Glutamatergic neuron (in vitro differentiated cells): ENCODE measurements at regions not wholly inside any gene's neighbourhood (a gene's known extent, or its start where the extent isn't known, plus 50 kb on each side); places are given as distances from the start of the nearest gene placed in this dataset.

Experiments used
- DNase-seq: peaks from one replicate; pipeline ENCODE4 v3.0.0; 2022
- H3K27ac Mint-ChIP-seq: one replicate; pipeline ENCODE4 v1.8.0; 2020; ENCODE audit warnings: mild to moderate bottlenecking, mixed read lengths, inconsistent platforms; ENCODE audit not compliant: unreplicated experiment
- H3K27me3 Mint-ChIP-seq: one replicate; pipeline ENCODE4 v1.8.0; 2020; ENCODE audit warnings: mild to moderate bottlenecking, moderate library complexity, mixed read lengths, inconsistent platforms; ENCODE audit not compliant: unreplicated experiment
- H3K36me3 Mint-ChIP-seq: one replicate; pipeline ENCODE4 v1.8.0; 2020; ENCODE audit warnings: mild to moderate bottlenecking, mixed read lengths, inconsistent platforms; ENCODE audit not compliant: unreplicated experiment
- H3K4me1 Mint-ChIP-seq: one replicate; pipeline ENCODE4 v1.8.0; 2020; ENCODE audit warnings: mild to moderate bottlenecking, low read depth, mixed read lengths, inconsistent platforms; ENCODE audit not compliant: unreplicated experiment
- H3K4me3 Mint-ChIP-seq: one replicate; pipeline ENCODE4 v1.8.0; 2020; ENCODE audit warnings: mild to moderate bottlenecking, mixed read lengths, inconsistent platforms; ENCODE audit not compliant: unreplicated experiment
- H3K9me3 Mint-ChIP-seq: one replicate; pipeline ENCODE4 v1.8.0; 2020; ENCODE audit warnings: mild to moderate bottlenecking, moderate library complexity, mixed read lengths, inconsistent platforms; ENCODE audit not compliant: unreplicated experiment
- CTCF ChIP-seq: fragments of 200-600 bp; sonication (generic); IDR thresholded peaks from one replicate; pipeline ENCODE4 v1.5.0; 2021; ENCODE audit not compliant: partially characterized antibody, unreplicated experiment

- TF ChIP-seq CTCF, result no peak
- Mint-ChIP-seq H3K9me3 (peaks cover 10% of the 10 kb centered on the region), H3K36me3 (peaks cover 7% of the 10 kb centered on the region), H3K4me3 (peak overlapping the region; percentile 38), H3K27ac (peak overlapping the region; percentile 45), H3K4me1 (peaks cover 3% of the 10 kb centered on the region), H3K27me3 (peaks cover 1% of the 10 kb centered on the region)
- peak; percentile 47 for DNase-seq
These were observed 69.5 kb upstream of the PIRT start for GRCh38 chr17:10907370-10907769.

- Mint-ChIP-seq H3K9me3 (no peaks in the 10 kb centered on the region), H3K36me3 (no peaks in the 10 kb centered on the region), H3K4me3 (no peak overlapping the region), H3K27me3 (no peaks in the 10 kb centered on the region), H3K27ac (no peak overlapping the region), H3K4me1 (no peaks in the 10 kb centered on the region)
- TF ChIP-seq CTCF, result no peak
- no peak for DNase-seq
These were observed 61.4 kb upstream of the PIRT start for GRCh38 chr17:10899281-10899680.

- Mint-ChIP-seq H3K27me3 (no peaks in the 10 kb centered on the region), H3K4me3 (no peak overlapping the region), H3K36me3 (no peaks in the 10 kb centered on the region), H3K9me3 (no peaks in the 10 kb centered on the region), H3K27ac (no peak overlapping the region), H3K4me1 (no peaks in the 10 kb centered on the region)
- TF ChIP-seq CTCF, result no peak
- DNase-seq, result no peak
These were observed 56.3 kb upstream of the PIRT start for GRCh38 chr17:10894220-10894619.

- Mint-ChIP-seq H3K27ac (no peak overlapping the region), H3K36me3 (no peaks in the 10 kb centered on the region), H3K27me3 (peaks cover 2% of the 10 kb centered on the region), H3K9me3 (no peaks in the 10 kb centered on the region), H3K4me1 (no peaks in the 10 kb centered on the region), H3K4me3 (no peak overlapping the region)
- no peak for TF ChIP-seq CTCF
- DNase-seq, result peak; percentile 39
These were observed 51.0 kb upstream of the PIRT start for GRCh38 chr17:10888858-10889257.
